ENCODE measurements at regions not wholly inside any gene's neighbourhood (a gene's known extent, or its start where the extent isn't known, plus 50 kb on each side); places are given as distances from the start of the nearest gene placed in this dataset.
A peak's percentile ranks its signal among the peaks of the same experiment; 100 is the strongest.

DNA sequence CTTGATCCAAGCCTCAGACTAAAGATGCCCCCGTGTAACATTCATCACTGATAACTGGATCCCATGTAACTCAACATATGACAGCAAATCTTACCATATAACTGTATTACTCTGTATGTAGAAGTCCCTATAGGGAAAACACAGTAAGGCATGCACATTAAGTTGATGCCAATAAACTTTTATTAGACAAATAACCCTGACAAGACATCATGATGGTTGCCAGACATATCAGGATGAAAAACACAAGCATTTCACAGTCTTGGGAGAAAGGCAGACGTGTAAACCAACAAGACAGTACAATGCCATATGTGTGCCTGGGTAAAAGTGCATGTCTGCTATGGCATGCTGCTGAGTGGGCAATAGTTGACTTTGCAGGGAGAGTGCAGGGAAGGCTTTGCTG, 142.2 kb downstream of the HERPUD2 start:
- ATAC-seq: no peak
- no peak for TF ChIP-seq ZNF8 (CRISPR knock-in tag; IDR thresholded peaks at IDR 0.05)
- TF ChIP-seq, protein P1, sequence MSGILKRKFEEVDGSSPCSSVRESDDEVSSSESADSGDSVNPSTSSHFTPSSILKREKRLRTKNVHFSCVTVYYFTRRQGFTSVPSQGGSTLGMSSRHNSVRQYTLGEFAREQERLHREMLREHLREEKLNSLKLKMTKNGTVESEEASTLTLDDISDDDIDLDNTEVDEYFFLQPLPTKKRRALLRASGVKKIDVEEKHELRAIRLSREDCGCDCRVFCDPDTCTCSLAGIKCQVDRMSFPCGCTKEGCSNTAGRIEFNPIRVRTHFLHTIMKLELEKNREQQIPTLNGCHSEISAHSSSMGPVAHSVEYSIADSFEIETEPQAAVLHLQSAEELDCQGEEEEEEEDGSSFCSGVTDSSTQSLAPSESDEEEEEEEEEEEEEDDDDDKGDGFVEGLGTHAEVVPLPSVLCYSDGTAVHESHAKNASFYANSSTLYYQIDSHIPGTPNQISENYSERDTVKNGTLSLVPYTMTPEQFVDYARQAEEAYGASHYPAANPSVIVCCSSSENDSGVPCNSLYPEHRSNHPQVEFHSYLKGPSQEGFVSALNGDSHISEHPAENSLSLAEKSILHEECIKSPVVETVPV (CRISPR knock-in tag; IDR thresholded peaks at IDR 0.05): no peak
- TF ChIP-seq, protein P2, sequence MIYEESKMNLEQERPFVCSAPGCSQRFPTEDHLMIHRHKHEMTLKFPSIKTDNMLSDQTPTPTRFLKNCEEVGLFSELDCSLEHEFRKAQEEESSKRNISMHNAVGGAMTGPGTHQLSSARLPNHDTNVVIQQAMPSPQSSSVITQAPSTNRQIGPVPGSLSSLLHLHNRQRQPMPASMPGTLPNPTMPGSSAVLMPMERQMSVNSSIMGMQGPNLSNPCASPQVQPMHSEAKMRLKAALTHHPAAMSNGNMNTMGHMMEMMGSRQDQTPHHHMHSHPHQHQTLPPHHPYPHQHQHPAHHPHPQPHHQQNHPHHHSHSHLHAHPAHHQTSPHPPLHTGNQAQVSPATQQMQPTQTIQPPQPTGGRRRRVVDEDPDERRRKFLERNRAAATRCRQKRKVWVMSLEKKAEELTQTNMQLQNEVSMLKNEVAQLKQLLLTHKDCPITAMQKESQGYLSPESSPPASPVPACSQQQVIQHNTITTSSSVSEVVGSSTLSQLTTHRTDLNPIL (CRISPR knock-in tag; IDR thresholded peaks at IDR 0.05; ENCODE audit: low read depth): no peak
- no peak for TF ChIP-seq TCF4 (CRISPR knock-in tag; IDR thresholded peaks at IDR 0.05; ENCODE audit: borderline replicate concordance)
- TF ChIP-seq SNAI2 (CRISPR knock-in tag; IDR thresholded peaks at IDR 0.05): no peak
- no peak for TF ChIP-seq ESRRG (CRISPR knock-in tag; IDR thresholded peaks at IDR 0.05)
- no peak for TF ChIP-seq ARNTL (CRISPR knock-in tag; IDR thresholded peaks at IDR 0.05; ENCODE audit: borderline replicate concordance, low read depth)
- no peak for TF ChIP-seq ZC3H10 (CRISPR knock-in tag; IDR thresholded peaks at IDR 0.05)
- TF ChIP-seq RARB (CRISPR knock-in tag; IDR thresholded peaks at IDR 0.05): no peak
- TF ChIP-seq, protein P3, sequence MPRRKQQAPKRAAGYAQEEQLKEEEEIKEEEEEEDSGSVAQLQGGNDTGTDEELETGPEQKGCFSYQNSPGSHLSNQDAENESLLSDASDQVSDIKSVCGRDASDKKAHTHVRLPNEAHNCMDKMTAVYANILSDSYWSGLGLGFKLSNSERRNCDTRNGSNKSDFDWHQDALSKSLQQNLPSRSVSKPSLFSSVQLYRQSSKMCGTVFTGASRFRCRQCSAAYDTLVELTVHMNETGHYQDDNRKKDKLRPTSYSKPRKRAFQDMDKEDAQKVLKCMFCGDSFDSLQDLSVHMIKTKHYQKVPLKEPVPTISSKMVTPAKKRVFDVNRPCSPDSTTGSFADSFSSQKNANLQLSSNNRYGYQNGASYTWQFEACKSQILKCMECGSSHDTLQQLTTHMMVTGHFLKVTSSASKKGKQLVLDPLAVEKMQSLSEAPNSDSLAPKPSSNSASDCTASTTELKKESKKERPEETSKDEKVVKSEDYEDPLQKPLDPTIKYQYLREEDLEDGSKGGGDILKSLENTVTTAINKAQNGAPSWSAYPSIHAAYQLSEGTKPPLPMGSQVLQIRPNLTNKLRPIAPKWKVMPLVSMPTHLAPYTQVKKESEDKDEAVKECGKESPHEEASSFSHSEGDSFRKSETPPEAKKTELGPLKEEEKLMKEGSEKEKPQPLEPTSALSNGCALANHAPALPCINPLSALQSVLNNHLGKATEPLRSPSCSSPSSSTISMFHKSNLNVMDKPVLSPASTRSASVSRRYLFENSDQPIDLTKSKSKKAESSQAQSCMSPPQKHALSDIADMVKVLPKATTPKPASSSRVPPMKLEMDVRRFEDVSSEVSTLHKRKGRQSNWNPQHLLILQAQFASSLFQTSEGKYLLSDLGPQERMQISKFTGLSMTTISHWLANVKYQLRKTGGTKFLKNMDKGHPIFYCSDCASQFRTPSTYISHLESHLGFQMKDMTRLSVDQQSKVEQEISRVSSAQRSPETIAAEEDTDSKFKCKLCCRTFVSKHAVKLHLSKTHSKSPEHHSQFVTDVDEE (CRISPR knock-in tag; IDR thresholded peaks at IDR 0.05): no peak
- no peak for TF ChIP-seq ZNF565 (CRISPR knock-in tag; conservative IDR thresholded peaks at IDR 0.05; ENCODE audit: low read depth)
- TF ChIP-seq BACH2 (CRISPR knock-in tag; IDR thresholded peaks at IDR 0.05; ENCODE audit: borderline replicate concordance): no peak
- TF ChIP-seq PATZ1 (CRISPR knock-in tag; IDR thresholded peaks at IDR 0.05; ENCODE audit: borderline replicate concordance): no peak
- TF ChIP-seq TOX (CRISPR knock-in tag; IDR thresholded peaks at IDR 0.05; ENCODE audit: borderline replicate concordance): no peak
- TF ChIP-seq ZNF70 (CRISPR knock-in tag; IDR thresholded peaks at IDR 0.05): no peak

- ATAC-seq: no peak
- TF ChIP-seq ZNF565 (CRISPR knock-in tag; conservative IDR thresholded peaks at IDR 0.05; ENCODE audit: low read depth): no peak
- no peak for TF ChIP-seq ZFP30 (CRISPR knock-in tag; IDR thresholded peaks at IDR 0.05)
- TF ChIP-seq ARNTL (CRISPR knock-in tag; IDR thresholded peaks at IDR 0.05; ENCODE audit: borderline replicate concordance, low read depth): no peak
- TF ChIP-seq POU6F1 (CRISPR knock-in tag; IDR thresholded peaks at IDR 0.05; ENCODE audit: borderline replicate concordance, low read depth): no peak
- no peak for TF ChIP-seq OSR1 (CRISPR knock-in tag; IDR thresholded peaks at IDR 0.05)
- TF ChIP-seq, protein P3 (CRISPR knock-in tag; IDR thresholded peaks at IDR 0.05): no peak
- TF ChIP-seq ISL1 (CRISPR knock-in tag; IDR thresholded peaks at IDR 0.05): peak; percentile 85
- TF ChIP-seq, protein P1 (CRISPR knock-in tag; IDR thresholded peaks at IDR 0.05): no peak
- TF ChIP-seq, protein P2 (CRISPR knock-in tag; IDR thresholded peaks at IDR 0.05; ENCODE audit: low read depth): no peak
- no peak for TF ChIP-seq ZFP3 (CRISPR knock-in tag; IDR thresholded peaks at IDR 0.05)
- TF ChIP-seq PPARA (CRISPR knock-in tag; IDR thresholded peaks at IDR 0.05; ENCODE audit: borderline replicate concordance): no peak
- TF ChIP-seq PATZ1 (CRISPR knock-in tag; IDR thresholded peaks at IDR 0.05; ENCODE audit: borderline replicate concordance): peak; percentile 69; the same call in 1 of the 2 replicates
These were observed 143.4 kb downstream of the HERPUD2 start for GRCh38 chr7:35551321-35552081.
